ENCODE measurements at regions not wholly inside any gene's neighbourhood (a gene's known extent, or its start where the extent isn't known, plus 50 kb on each side); places are given as distances from the start of the nearest gene placed in this dataset.

DNA sequence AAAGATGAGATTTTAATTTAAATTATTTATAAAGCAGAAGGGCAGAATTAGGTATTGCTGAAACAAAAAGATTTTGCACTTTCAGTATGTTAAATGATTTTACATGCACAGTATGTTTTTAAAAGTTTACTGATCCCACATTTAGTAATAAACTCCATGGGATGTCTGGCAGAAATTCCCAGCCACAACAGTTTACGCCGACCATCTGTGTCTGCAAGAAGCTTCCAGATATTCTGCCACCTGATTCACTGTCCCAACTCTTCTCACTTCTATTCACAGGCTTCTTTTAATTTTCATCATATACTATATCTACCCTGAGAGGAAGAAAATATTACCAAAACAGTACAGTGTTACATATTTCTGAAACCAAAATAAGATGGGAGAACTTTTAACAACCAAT, 115.8 kb upstream of the IQCM start:
- Histone ChIP-seq H3K36me3 (ENCODE audit: control insufficient read depth, insufficient read depth, low read length) (no peaks in the 10 kb centered on the region), H3K27me3 (ENCODE audit: control insufficient read depth, insufficient read depth, low read length) (no peaks in the 10 kb centered on the region), H3K4me3 (ENCODE audit: low read depth, low read length) (no peak overlapping the region)
- DNase-seq (ENCODE audit: low read depth), result no peak
- TF ChIP-seq, protein P1, sequence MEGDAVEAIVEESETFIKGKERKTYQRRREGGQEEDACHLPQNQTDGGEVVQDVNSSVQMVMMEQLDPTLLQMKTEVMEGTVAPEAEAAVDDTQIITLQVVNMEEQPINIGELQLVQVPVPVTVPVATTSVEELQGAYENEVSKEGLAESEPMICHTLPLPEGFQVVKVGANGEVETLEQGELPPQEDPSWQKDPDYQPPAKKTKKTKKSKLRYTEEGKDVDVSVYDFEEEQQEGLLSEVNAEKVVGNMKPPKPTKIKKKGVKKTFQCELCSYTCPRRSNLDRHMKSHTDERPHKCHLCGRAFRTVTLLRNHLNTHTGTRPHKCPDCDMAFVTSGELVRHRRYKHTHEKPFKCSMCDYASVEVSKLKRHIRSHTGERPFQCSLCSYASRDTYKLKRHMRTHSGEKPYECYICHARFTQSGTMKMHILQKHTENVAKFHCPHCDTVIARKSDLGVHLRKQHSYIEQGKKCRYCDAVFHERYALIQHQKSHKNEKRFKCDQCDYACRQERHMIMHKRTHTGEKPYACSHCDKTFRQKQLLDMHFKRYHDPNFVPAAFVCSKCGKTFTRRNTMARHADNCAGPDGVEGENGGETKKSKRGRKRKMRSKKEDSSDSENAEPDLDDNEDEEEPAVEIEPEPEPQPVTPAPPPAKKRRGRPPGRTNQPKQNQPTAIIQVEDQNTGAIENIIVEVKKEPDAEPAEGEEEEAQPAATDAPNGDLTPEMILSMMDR (IDR thresholded peaks at IDR 0.05; ENCODE audit: insufficient read depth, low read length, poor library complexity, severe bottlenecking), result no peak

DNA sequence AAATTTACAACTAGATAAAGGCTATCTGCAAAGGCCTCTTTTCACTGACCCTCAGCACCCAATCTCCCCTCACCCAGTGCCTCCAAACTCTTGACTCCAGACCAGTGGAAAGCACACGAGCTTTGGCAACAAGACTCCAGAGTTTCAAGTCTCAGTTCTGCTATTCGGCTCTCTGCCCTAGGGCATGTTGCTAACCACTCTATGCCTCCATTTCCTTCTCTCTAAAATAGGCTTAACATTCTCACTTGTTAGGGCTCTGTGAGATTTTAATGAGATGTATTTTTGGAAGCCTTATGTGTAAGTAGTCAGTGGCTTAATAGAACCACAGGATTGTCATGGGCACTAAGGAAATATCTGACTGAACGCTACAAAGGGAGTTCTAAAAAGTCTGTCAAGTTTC, 116.5 kb upstream of the IQCM start:
- H3K27me3 ChIP-seq (ENCODE audit: control insufficient read depth, insufficient read depth, low read length), result no peaks in the 10 kb centered on the region
- no peak for DNase-seq (ENCODE audit: low read depth)
- no peak overlapping the region for H3K4me3 ChIP-seq (ENCODE audit: low read depth, low read length)
- TF ChIP-seq, protein P1 (IDR thresholded peaks at IDR 0.05; ENCODE audit: insufficient read depth, low read length, poor library complexity, severe bottlenecking), result no peak
- no peaks in the 10 kb centered on the region for H3K36me3 ChIP-seq (ENCODE audit: control insufficient read depth, insufficient read depth, low read length)

DNA sequence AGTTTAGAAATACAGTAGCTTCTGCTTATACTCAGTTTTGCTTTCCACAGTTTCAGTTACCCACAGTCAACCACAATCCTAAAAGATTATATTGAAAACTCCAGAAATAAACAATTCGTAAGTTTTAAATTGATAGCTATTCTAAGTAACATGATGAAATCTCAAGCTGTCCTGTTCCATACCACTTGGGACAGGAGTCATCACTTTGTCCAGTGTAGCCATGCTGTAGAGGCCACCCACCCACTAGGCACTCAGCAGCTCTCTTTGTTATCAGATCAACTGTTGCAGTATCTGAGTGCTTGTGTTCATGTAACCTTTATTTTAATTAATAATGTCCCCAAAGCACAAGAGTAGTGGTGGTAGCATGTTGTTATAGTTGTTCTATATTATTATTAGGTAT, 117.5 kb upstream of the IQCM start:
- no peak for DNase-seq (ENCODE audit: low read depth)
- no peaks in the 10 kb centered on the region for H3K36me3 ChIP-seq (ENCODE audit: control insufficient read depth, insufficient read depth, low read length)
- TF ChIP-seq, protein P1 (IDR thresholded peaks at IDR 0.05; ENCODE audit: insufficient read depth, low read length, poor library complexity, severe bottlenecking), result no peak
- H3K27me3 ChIP-seq (ENCODE audit: control insufficient read depth, insufficient read depth, low read length), result no peaks in the 10 kb centered on the region
- H3K4me3 ChIP-seq (ENCODE audit: low read depth, low read length), result no peak overlapping the region

DNA sequence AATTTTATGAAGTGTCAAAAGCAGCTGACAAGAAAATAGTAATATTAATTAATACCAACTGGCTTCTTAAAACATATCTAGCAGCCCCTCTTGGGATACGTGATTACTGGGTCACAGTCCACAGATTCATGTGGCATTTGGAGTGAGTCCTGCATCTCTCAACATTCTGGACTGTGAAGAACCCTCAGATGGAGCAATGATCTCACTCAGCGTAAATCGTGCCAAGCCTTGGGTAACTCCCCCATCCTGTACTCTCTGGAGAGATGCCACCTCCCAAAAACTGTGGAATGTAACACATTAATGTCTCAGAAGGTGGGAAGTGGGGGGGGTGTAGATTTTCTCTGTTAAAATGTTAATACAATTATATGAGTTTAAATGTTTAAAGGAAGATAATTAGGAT, 118.2 kb upstream of the IQCM start:
- Histone ChIP-seq H3K36me3 (ENCODE audit: control insufficient read depth, insufficient read depth, low read length) (no peaks in the 10 kb centered on the region), H3K4me3 (ENCODE audit: low read depth, low read length) (no peak overlapping the region), H3K27me3 (ENCODE audit: control insufficient read depth, insufficient read depth, low read length) (no peaks in the 10 kb centered on the region)
- DNase-seq (ENCODE audit: low read depth), result no peak
- TF ChIP-seq, protein P1 (IDR thresholded peaks at IDR 0.05; ENCODE audit: insufficient read depth, low read length, poor library complexity, severe bottlenecking), result no peak

DNA sequence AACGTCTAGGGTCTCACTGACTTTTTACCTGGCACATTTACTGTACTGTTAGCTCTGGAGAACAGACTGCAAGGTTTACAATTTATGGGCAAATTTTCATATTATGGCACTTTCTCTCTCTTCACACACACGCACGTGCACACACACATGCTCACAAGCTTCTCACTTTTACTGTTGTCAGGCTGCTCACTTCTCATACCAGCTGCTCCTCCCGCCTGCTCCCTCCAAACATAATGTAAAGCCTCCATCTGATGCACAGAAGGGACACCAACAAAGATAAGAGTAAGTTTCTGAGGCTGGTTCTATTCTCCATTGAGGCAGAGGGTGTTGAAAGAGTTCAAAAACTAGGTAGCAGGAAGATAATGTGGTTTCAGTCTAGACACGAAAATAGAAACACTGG, 128.9 kb upstream of the DCLK2 start:
- H3K36me3 ChIP-seq (ENCODE audit: control insufficient read depth, insufficient read depth, low read length), result no peaks in the 10 kb centered on the region
- H3K27me3 ChIP-seq (ENCODE audit: control insufficient read depth, insufficient read depth, low read length), result no peaks in the 10 kb centered on the region
- TF ChIP-seq, protein P1 (IDR thresholded peaks at IDR 0.05; ENCODE audit: insufficient read depth, low read length, poor library complexity, severe bottlenecking), result no peak
- no peak for DNase-seq (ENCODE audit: low read depth)
- no peak overlapping the region for H3K4me3 ChIP-seq (ENCODE audit: low read depth, low read length)

DNA sequence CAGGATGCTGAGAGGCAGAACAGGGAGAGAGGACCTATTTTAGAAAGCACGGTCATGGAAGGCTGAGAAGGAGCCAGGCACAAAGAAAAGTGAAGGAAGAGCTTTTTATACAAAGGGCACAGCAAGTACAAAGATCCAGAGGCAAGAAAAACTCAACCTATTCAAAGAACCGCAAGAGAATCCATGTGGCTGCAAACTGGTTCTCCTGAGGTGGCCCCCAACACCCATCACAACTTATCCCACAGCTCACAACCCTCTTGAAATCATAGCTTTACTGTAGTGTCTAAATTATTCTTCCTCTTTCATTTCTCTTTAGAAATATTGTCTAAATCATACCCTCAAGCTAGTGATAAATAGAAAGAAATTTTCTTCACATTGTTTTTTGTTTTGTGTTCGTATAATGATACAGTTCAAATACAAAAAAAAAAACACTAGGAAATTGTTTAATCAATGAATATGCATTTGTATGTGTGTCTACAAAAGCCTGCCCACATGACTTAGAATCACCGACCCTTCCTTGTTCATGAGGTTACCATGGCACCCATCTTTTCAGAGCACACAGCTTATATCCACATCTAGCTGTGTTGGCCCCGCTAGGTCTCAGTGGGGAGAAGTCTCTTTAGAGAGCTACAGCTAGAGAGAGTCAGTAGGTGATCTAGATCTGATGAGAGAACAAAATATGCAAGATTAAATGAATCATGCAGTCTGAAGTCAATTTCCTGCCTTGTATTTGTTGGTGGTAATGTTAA, 126.9 kb upstream of the DCLK2 start:
- Histone ChIP-seq H3K4me3 (ENCODE audit: low read depth, low read length) (no peak overlapping the region), H3K36me3 (ENCODE audit: control insufficient read depth, insufficient read depth, low read length) (no peaks in the 10 kb centered on the region), H3K27me3 (ENCODE audit: control insufficient read depth, insufficient read depth, low read length) (no peaks in the 10 kb centered on the region)
- TF ChIP-seq, protein P1 (IDR thresholded peaks at IDR 0.05; ENCODE audit: insufficient read depth, low read length, poor library complexity, severe bottlenecking), result no peak
- no peak for DNase-seq (ENCODE audit: low read depth)

All from kidney epithelial cell (primary cell).